Nephron progenitor cell (in vitro differentiated cells): ENCODE measurements at regions not wholly inside any gene's neighbourhood (a gene's known extent, or its start where the extent isn't known, plus 50 kb on each side); places are given as distances from the start of the nearest gene placed in this dataset.

Experiments used
- DNase-seq: peaks from one replicate; pipeline ENCODE4 v3.0.0; 2021
- H3K27ac Mint-ChIP-seq: 2 replicates; pipeline ENCODE4 v1.8.0; 2021; ENCODE audit warnings: mild to moderate bottlenecking, moderate library complexity, mixed read lengths
- H3K27me3 Mint-ChIP-seq: 2 replicates; pipeline ENCODE4 v1.8.0; 2021; ENCODE audit warnings: mild to moderate bottlenecking, low read depth, mixed read lengths; ENCODE audit not compliant: poor library complexity
- H3K36me3 Mint-ChIP-seq: 2 replicates; pipeline ENCODE4 v1.8.0; 2021; ENCODE audit warnings: low read depth, mixed read lengths
- H3K4me1 Mint-ChIP-seq: 2 replicates; pipeline ENCODE4 v1.8.0; 2021; ENCODE audit warnings: mixed read lengths
- H3K4me3 Mint-ChIP-seq: 2 replicates; pipeline ENCODE4 v1.8.0; 2021; ENCODE audit warnings: mild to moderate bottlenecking, moderate library complexity, mixed read lengths
- H3K9me3 Mint-ChIP-seq: 2 replicates; pipeline ENCODE4 v1.8.0; 2021; ENCODE audit warnings: mild to moderate bottlenecking, moderate library complexity, mixed read lengths
- TF ChIP-seq, protein P1 (sequence below): fragments of 200-600 bp; sonication (generic); IDR thresholded peaks from 2 replicates; pipeline ENCODE4 v1.5.0; 2021; ENCODE audit warnings: antibody characterized with exemption

DNA sequence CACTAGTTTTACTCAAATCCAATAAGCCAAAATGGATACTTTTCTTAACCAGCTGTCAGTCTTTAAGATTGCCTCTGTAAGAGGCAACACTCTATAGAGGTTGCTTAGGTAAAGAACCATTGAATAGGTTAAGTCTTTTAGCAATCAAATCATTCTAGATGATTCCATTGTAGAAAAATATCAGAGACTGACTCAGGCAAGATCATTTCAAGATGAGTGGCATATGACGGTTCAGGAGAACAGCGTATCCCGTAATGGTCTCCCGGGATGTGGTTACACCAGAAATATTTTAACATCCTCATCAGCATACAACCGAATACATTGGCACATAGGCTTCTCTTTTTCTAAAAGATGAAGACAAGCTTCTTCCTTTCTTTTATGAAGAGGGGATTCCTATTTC, 641.7 kb upstream of the AGA start:
- Mint-ChIP-seq H3K36me3 (no peaks in the 10 kb centered on the region), H3K9me3 (no peaks in the 10 kb centered on the region), H3K4me3 (no peak overlapping the region), H3K4me1 (no peaks in the 10 kb centered on the region), H3K27ac (no peak overlapping the region), H3K27me3 (no peaks in the 10 kb centered on the region)
- TF ChIP-seq, protein P1, sequence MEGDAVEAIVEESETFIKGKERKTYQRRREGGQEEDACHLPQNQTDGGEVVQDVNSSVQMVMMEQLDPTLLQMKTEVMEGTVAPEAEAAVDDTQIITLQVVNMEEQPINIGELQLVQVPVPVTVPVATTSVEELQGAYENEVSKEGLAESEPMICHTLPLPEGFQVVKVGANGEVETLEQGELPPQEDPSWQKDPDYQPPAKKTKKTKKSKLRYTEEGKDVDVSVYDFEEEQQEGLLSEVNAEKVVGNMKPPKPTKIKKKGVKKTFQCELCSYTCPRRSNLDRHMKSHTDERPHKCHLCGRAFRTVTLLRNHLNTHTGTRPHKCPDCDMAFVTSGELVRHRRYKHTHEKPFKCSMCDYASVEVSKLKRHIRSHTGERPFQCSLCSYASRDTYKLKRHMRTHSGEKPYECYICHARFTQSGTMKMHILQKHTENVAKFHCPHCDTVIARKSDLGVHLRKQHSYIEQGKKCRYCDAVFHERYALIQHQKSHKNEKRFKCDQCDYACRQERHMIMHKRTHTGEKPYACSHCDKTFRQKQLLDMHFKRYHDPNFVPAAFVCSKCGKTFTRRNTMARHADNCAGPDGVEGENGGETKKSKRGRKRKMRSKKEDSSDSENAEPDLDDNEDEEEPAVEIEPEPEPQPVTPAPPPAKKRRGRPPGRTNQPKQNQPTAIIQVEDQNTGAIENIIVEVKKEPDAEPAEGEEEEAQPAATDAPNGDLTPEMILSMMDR, result no peak
- no peak for DNase-seq

DNA sequence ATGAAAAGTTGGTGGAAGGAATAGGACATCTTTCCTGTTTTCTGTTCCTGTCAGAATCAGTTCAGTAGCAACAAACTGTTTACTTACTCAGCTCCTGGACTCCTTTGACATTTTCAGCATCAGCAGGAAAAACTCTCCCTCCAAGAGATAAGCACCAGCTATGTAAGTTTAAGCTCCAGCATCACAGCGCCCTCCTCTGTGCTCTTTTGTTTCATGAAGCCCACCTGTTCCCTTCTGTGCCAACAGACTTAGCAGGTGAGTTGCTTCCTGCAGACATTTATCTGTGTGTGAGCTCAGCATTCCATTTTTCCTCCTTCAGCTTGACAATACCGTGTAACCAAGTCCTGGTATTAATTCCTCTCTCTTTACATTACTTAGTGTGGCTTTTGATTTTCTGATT, 644.1 kb upstream of the AGA start:
- Mint-ChIP-seq H3K36me3 (no peaks in the 10 kb centered on the region), H3K4me3 (no peak overlapping the region), H3K27me3 (peaks cover 3% of the 10 kb centered on the region), H3K4me1 (peaks cover 12% of the 10 kb centered on the region), H3K9me3 (no peaks in the 10 kb centered on the region), H3K27ac (peak overlapping the region; percentile 0)
- DNase-seq, result no peak
- TF ChIP-seq, protein P1, result no peak

DNA sequence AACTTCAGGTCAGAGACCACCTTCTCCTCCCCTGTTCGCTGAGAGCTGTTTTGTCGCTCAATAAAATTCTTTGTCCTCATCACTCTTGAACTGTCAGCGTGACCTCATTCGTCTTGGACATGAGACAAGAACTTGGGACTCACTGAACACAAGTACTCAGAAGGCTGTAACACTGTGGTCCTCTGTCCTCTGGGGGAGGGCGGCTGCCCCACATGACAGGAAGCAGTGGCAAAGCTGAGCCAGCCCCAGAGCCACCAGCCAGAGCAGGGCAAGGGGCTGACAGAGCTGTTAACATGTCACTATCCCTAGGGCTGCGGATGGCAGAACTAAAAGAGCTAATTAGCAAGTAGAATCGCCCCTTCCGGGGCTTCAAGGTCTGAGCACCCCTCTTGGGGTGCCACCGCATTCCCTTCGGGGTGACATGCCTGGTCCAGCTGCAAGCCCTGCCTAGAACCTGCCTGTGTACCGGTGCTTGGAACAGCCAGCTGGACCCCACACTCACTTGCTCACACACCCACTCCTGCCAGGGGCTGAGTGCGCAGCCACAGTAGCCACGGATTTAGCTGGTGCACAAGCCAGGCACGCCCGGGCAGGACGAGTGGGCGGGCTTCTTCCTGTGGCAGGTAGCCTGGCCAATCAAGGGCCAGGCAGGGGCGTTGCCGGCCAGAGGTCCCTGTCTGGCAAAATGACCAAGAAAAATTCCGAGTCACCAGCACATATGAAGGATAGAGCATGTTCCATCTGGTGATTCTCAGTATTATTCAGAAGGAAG, 648.6 kb upstream of the AGA start:
- Mint-ChIP-seq H3K4me3 (no peak overlapping the region), H3K9me3 (no peaks in the 10 kb centered on the region), H3K27me3 (peaks cover 3% of the 10 kb centered on the region), H3K4me1 (peaks cover 13% of the 10 kb centered on the region), H3K27ac (peak overlapping the region; percentile 83), H3K36me3 (no peaks in the 10 kb centered on the region)
- DNase-seq, result no peak
- TF ChIP-seq, protein P1, result no peak

DNA sequence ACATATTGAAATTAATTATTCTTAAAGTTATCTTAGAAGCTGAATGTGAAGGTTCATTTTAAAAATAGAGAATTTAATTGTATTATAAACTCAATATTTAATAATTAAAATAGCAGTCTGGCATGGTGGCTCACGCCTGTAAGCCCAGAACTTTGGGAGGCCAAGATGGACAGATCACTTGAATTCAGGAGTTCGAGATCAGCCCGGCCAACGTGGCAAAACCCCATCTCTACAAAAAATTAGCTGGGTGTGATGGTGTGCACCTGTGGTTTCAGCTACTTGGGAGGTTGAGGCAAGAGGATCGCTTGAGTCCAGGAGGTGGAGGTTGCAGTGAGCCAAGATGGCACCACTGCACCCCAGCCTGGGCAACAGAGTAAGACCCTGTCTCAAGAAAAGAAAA, 659.9 kb upstream of the AGA start:
- DNase-seq, result no peak
- TF ChIP-seq, protein P1, result no peak
- Mint-ChIP-seq H3K4me1 (no peaks in the 10 kb centered on the region), H3K27me3 (peaks cover 2% of the 10 kb centered on the region), H3K9me3 (no peaks in the 10 kb centered on the region), H3K27ac (no peak overlapping the region), H3K4me3 (no peak overlapping the region), H3K36me3 (no peaks in the 10 kb centered on the region)

DNA sequence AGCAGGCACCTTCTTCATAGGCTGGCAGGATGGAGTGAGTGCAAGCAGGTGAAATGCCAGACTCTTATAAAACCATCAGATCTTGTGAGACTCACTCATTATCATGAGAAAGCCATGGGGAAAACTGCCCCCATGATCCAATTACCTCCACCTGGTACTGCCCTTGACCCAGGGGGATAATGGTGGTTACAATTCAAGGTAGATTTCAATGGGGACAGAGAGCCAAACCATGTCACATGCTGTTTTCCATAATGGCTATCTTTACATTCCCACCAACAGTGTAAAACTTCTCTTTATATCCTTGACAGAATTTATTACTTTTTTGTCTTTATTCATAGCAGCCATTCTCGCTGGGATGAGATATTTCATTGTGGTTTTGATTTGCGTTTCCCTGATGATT, 663.0 kb upstream of the AGA start:
- H3K4me1 Mint-ChIP-seq, result no peaks in the 10 kb centered on the region
- TF ChIP-seq, protein P1, result no peak
- DNase-seq, result no peak
- peaks cover 2% of the 10 kb centered on the region for H3K27me3 Mint-ChIP-seq
- no peak overlapping the region for H3K4me3 Mint-ChIP-seq
- no peaks in the 10 kb centered on the region for H3K36me3 Mint-ChIP-seq
- no peaks in the 10 kb centered on the region for H3K9me3 Mint-ChIP-seq
- no peak overlapping the region for H3K27ac Mint-ChIP-seq

DNA sequence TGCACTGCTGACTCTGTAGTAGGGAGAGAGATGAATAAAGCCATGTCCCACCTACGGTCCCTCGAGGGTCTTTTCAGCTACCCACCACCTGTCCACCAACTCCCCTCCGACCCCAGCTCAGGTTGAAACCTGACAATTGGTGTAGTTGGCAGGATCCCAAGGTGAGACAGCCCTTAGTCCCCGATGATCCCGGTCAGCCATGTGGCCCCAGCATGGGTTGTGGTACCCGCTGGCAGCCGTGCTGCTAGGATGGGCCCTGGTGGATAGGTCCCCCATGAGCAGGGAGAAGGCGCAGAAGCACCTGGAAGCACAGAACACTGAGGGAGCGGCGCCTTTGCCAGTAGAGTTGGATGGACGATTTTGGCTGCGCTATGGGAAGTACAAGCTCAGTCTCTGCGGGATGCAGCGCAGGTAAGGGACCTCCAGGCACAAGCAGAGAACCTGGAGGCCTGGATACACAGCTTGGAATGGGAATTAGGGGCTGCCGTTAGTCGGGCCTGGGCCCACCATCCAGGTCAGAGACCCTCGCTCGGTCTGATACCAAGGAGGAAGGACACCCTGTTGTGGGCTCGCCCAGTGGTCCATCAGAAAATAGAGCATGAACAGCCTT, 694.6 kb upstream of the AGA start:
- no peak for DNase-seq
- H3K36me3 Mint-ChIP-seq, result no peaks in the 10 kb centered on the region
- H3K4me1 Mint-ChIP-seq, result no peaks in the 10 kb centered on the region
- no peaks in the 10 kb centered on the region for H3K27me3 Mint-ChIP-seq
- H3K27ac Mint-ChIP-seq, result no peak overlapping the region
- TF ChIP-seq, protein P1, result no peak
- H3K9me3 Mint-ChIP-seq, result no peaks in the 10 kb centered on the region
- no peak overlapping the region for H3K4me3 Mint-ChIP-seq
